IMR-90 (cell line): ENCODE measurements at regions not wholly inside any gene's neighbourhood (a gene's known extent, or its start where the extent isn't known, plus 50 kb on each side); places are given as distances from the start of the nearest gene placed in this dataset.
"Not testable (repeated sequence)": the region's sequence is repeated elsewhere in the genome, so short reads cannot be mapped to it uniquely, and the experiment has no call there.

Source experiments
- ATAC-seq: fragments of 200-7000 bp; cut with Tn5 transposase; 2 replicates; pipeline ENCODE4 v1.9.1; 2020; ENCODE audit warnings: low read depth, mild to moderate bottlenecking, moderate library complexity
- BruUV-seq: library from RNA; stranded (reverse); fragments of 400-500 nt; replicated peaks from 2 replicates; lab custom pipeline; 2021; lab: Mats Ljungman, UMichigan
- CTCF ChIA-PET: fragments of 300-600 bp; formaldehyde crosslinking; extraction: SDS; loops from one replicate; lab custom pipeline; 2021; ENCODE audit warnings: antibody characterized with exemption; lab: Yijun Ruan, JAX
- POLR2A ChIA-PET: fragments of 300-600 bp; sonication (Branson Sonifier 250); formaldehyde crosslinking; loops from one replicate; lab custom pipeline; 2022; ENCODE audit warnings: antibody characterized with exemption; ENCODE audit not compliant: unreplicated experiment; lab: Charles Lee
- DNase-seq: peaks from one replicate; pipeline ENCODE4 v3.0.0; 2013
- H2AFZ ChIP-seq: replicated peaks from 2 replicates; pipeline ENCODE3; 2013; ENCODE audit warnings: low read length, mild to moderate bottlenecking; ENCODE audit not compliant: poor library complexity
- H2AK5ac ChIP-seq: 2 replicates; pipeline ENCODE4 v1.6.1; 2013; ENCODE audit warnings: low read depth, low read length, inconsistent platforms
- H2AK9ac ChIP-seq: replicated peaks from 2 replicates; pipeline ENCODE3; 2013; ENCODE audit warnings: mild to moderate bottlenecking, low read depth, low read length, moderate library complexity; ENCODE audit not compliant: poor library complexity
- H2BK120ac ChIP-seq: 2 replicates; pipeline ENCODE4 v1.6.1; 2013; ENCODE audit warnings: low read depth, low read length, inconsistent platforms
- H2BK15ac ChIP-seq: 3 replicates; pipeline ENCODE4 v1.6.1; 2013; ENCODE audit warnings: low read depth, low read length, inconsistent platforms
- H2BK20ac ChIP-seq: 2 replicates; pipeline ENCODE4 v1.6.1; 2013; ENCODE audit warnings: low read depth, mild to moderate bottlenecking, inconsistent platforms, low read length, moderate library complexity
- H2BK5ac ChIP-seq: 2 replicates; pipeline ENCODE4 v1.6.1; 2013; ENCODE audit warnings: mild to moderate bottlenecking, low read depth, low read length, inconsistent platforms; ENCODE audit not compliant: poor library complexity, severe bottlenecking
- H3K14ac ChIP-seq: replicated peaks from 2 replicates; pipeline ENCODE4 v1.6.1; 2013; ENCODE audit warnings: low read depth, low read length, inconsistent platforms
- H3K18ac ChIP-seq: 2 replicates; pipeline ENCODE4 v1.6.1; 2013; ENCODE audit warnings: low read depth, low read length, control low read depth
- H3K23ac ChIP-seq: 2 replicates; pipeline ENCODE4 v1.6.1; 2013; ENCODE audit warnings: low read depth, low read length, inconsistent platforms
- H3K27ac ChIP-seq: 2 replicates; pipeline ENCODE4 v1.5.1; 2013; ENCODE audit warnings: mild to moderate bottlenecking, control low read depth, low read length; ENCODE audit not compliant: insufficient read depth
- H3K27me3 ChIP-seq: 2 replicates; pipeline ENCODE4 v1.6.1; 2013; ENCODE audit warnings: low read length; ENCODE audit not compliant: control insufficient read depth, insufficient read depth
- H3K36me3 ChIP-seq: 2 replicates; pipeline ENCODE4 v1.6.1; 2013; ENCODE audit warnings: low read length, mixed read lengths; ENCODE audit not compliant: control insufficient read depth, insufficient read depth
- H3K4ac ChIP-seq: 2 replicates; pipeline ENCODE4 v1.6.1; 2013; ENCODE audit warnings: low read depth, low read length, inconsistent platforms
- H3K4me1 ChIP-seq: 2 replicates; pipeline ENCODE4 v1.6.1; 2013; ENCODE audit warnings: low read length, mixed read lengths; ENCODE audit not compliant: control insufficient read depth, insufficient read depth
- H3K4me2 ChIP-seq: 2 replicates; pipeline ENCODE4 v1.6.1; 2013; ENCODE audit warnings: low read depth, mild to moderate bottlenecking, control low read depth, low read length, moderate library complexity
- H3K4me3 ChIP-seq: 2 replicates; pipeline ENCODE4 v1.5.1; 2013; ENCODE audit warnings: low read depth, mild to moderate bottlenecking, control low read depth, low read length, moderate library complexity; ENCODE audit not compliant: insufficient read depth
- H3K56ac ChIP-seq: 2 replicates; pipeline ENCODE4 v1.6.1; 2013; ENCODE audit warnings: low read length, inconsistent platforms; ENCODE audit not compliant: insufficient read depth; ENCODE audit errors: extremely low read depth
- H3K79me1 ChIP-seq, 2 experiments: 2 replicates each; pipeline ENCODE4 v1.6.1; 2013; ENCODE audit warnings: low read length in 2 of 2, inconsistent platforms in 1 of 2, low read depth in 1 of 2
- H3K9ac ChIP-seq: 2 replicates; pipeline ENCODE4 v1.6.1; 2013; ENCODE audit warnings: low read depth, low read length, control low read depth
- H3K9me1 ChIP-seq: 2 replicates; pipeline ENCODE4 v1.6.1; 2013; ENCODE audit warnings: low read length, inconsistent platforms; ENCODE audit not compliant: insufficient read depth
- H3K9me3 ChIP-seq: 2 replicates; pipeline ENCODE4 v1.6.1; 2013; ENCODE audit warnings: low read length; ENCODE audit not compliant: control insufficient read depth, insufficient read depth
- H4K20me1 ChIP-seq: 2 replicates; pipeline ENCODE4 v1.6.1; 2013; ENCODE audit warnings: low read length, inconsistent platforms; ENCODE audit not compliant: insufficient read depth
- H4K5ac ChIP-seq: 2 replicates; pipeline ENCODE4 v1.6.1; 2013; ENCODE audit warnings: mild to moderate bottlenecking, low read depth, low read length, control low read depth
- H4K8ac ChIP-seq, 2 experiments: 2 replicates each; pipeline ENCODE4 v1.6.1; 2013; ENCODE audit warnings: low read depth in 2 of 2, low read length in 2 of 2, control low read depth in 1 of 2, inconsistent platforms in 1 of 2
- H4K91ac ChIP-seq: 2 replicates; pipeline ENCODE4 v1.6.1; 2013; ENCODE audit warnings: low read depth, low read length, inconsistent platforms; ENCODE audit not compliant: insufficient read depth
- WGBS, 2 experiments: methylation state at CpG; one replicate each; pipeline versions ENCODE4 v1.1.5 to v1.1.7; 2013; ENCODE audit warnings: missing lambda C conversion rate in 2 of 2; ENCODE audit not compliant: insufficient read length in 1 of 2; ENCODE audit errors: extremely low coverage in 2 of 2; 5-methylcytosine and 5-hydroxymethylcytosine counted together
- dilution Hi-C: fragments of 300-500 bp; cut with HindIII; formaldehyde crosslinking; loops from one replicate; pipeline ENCODE4 v1.14.3; 2018; ENCODE audit warnings: low sequenced_read_pairs; ENCODE audit not compliant: unreplicated experiment
- in situ Hi-C: fragments of 300-500 bp; cut with MboI; formaldehyde crosslinking; loops from 3 replicates; pipeline ENCODE4 v1.14.3; 2019; ENCODE audit warnings: low sequenced_read_pairs, inconsistent platforms, mixed read lengths
- intact Hi-C: fragments of 100-400 bp; cut with micrococcal nuclease; formaldehyde crosslinking; loops from 2 replicates; pipeline ENCODE4 v1.10.0; 2022

- H4K5ac ChIP-seq, H3K4me1 ChIP-seq, H4K8ac ChIP-seq, H2BK120ac ChIP-seq, H3K79me1 ChIP-seq, H3K56ac ChIP-seq, H3K27ac ChIP-seq, H2AK9ac ChIP-seq, in situ Hi-C loops, H4K91ac ChIP-seq, H3K9me1 ChIP-seq, H4K20me1 ChIP-seq, H3K14ac ChIP-seq, H3K4me3 ChIP-seq, H2AFZ ChIP-seq, H3K9ac ChIP-seq, BruUV-seq, H2BK15ac ChIP-seq, DNase-seq, H3K23ac ChIP-seq, H3K36me3 ChIP-seq, dilution Hi-C loops, ATAC-seq, H2AK5ac ChIP-seq, H3K4ac ChIP-seq, H3K4me2 ChIP-seq, H2BK5ac ChIP-seq, POLR2A ChIA-PET, H2BK20ac ChIP-seq, H3K9me3 ChIP-seq, H3K18ac ChIP-seq: not testable (repeated sequence)
- 60% methylated on average over 1 of the region's 7 CpGs; no CpG with 5 or more reads in 1 of the 2 experiments for WGBS, 2 experiments
- H3K27me3 ChIP-seq = peaks cover 47% of the 10 kb centered on the region
- CTCF ChIA-PET = interaction anchor here (1.4 kb wide), 1 partner anchor 311 kb away, joined by 3 read pairs; no protein-coding TSS in a partner anchor
- intact Hi-C loops = loop anchor here (5.0 to 10.0 kb wide), 2 partner anchors 322 to 555 kb away; no protein-coding TSS in a partner anchor
Measured at GRCh38 chr18:59079687-59080501, 59.8 kb upstream of the SEC11C start.
